ENCODE measurements at regions not wholly inside any gene's neighbourhood (a gene's known extent, or its start where the extent isn't known, plus 50 kb on each side); places are given as distances from the start of the nearest gene placed in this dataset.

GRCh38 chr2:226317970-226318369, 481.6 kb downstream of the IRS1 start:
- no peak overlapping the region for H3K9ac ChIP-seq (ENCODE audit: insufficient read length, low read depth)
- no peaks in the 10 kb centered on the region for H3K36me3 ChIP-seq (ENCODE audit: insufficient read depth, insufficient read length, low read length)
- H3K9me3 ChIP-seq (ENCODE audit: insufficient read depth, low read length): no peaks in the 10 kb centered on the region
- no peaks in the 10 kb centered on the region for H3K27me3 ChIP-seq (ENCODE audit: insufficient read depth, insufficient read length)
- TF ChIP-seq SUZ12 (IDR thresholded peaks at IDR 0.05; ENCODE audit: extremely low read depth, insufficient read depth, insufficient read length) (no peak), ZNF274 (IDR thresholded peaks at IDR 0.05; ENCODE audit: low read depth, low read length) (no peak), YY1 (IDR thresholded peaks at IDR 0.05; ENCODE audit: insufficient read depth, insufficient read length) (no peak)
- DNase-seq (ENCODE audit: low read depth, low spot score): no peak
- H3K4me3 ChIP-seq (ENCODE audit: insufficient read length, low read depth): no peak overlapping the region
- H3K4me1 ChIP-seq (ENCODE audit: insufficient read depth, insufficient read length): no peaks in the 10 kb centered on the region

GRCh38 chr2:226313060-226313459, 486.6 kb downstream of the IRS1 start:
- Histone ChIP-seq H3K9me3 (ENCODE audit: insufficient read depth, low read length) (no peaks in the 10 kb centered on the region), H3K4me1 (ENCODE audit: insufficient read depth, insufficient read length) (no peaks in the 10 kb centered on the region), H3K27me3 (ENCODE audit: insufficient read depth, insufficient read length) (no peaks in the 10 kb centered on the region), H3K4me3 (ENCODE audit: insufficient read length, low read depth) (no peak overlapping the region), H3K36me3 (ENCODE audit: insufficient read depth, insufficient read length, low read length) (no peaks in the 10 kb centered on the region), H3K9ac (ENCODE audit: insufficient read length, low read depth) (no peak overlapping the region)
- no peak for DNase-seq (ENCODE audit: low read depth, low spot score)
- TF ChIP-seq YY1 (IDR thresholded peaks at IDR 0.05; ENCODE audit: insufficient read depth, insufficient read length) (no peak), SUZ12 (IDR thresholded peaks at IDR 0.05; ENCODE audit: extremely low read depth, insufficient read depth, insufficient read length) (no peak), ZNF274 (IDR thresholded peaks at IDR 0.05; ENCODE audit: low read depth, low read length) (no peak)

- Histone ChIP-seq H3K4me1 (ENCODE audit: insufficient read depth, insufficient read length) (no peaks in the 10 kb centered on the region), H3K4me3 (ENCODE audit: insufficient read length, low read depth) (no peak overlapping the region), H3K36me3 (ENCODE audit: insufficient read depth, insufficient read length, low read length) (no peaks in the 10 kb centered on the region), H3K9ac (ENCODE audit: insufficient read length, low read depth) (no peak overlapping the region), H3K9me3 (ENCODE audit: insufficient read depth, low read length) (no peaks in the 10 kb centered on the region), H3K27me3 (ENCODE audit: insufficient read depth, insufficient read length) (no peaks in the 10 kb centered on the region)
- TF ChIP-seq YY1 (IDR thresholded peaks at IDR 0.05; ENCODE audit: insufficient read depth, insufficient read length) (no peak), SUZ12 (IDR thresholded peaks at IDR 0.05; ENCODE audit: extremely low read depth, insufficient read depth, insufficient read length) (no peak), ZNF274 (IDR thresholded peaks at IDR 0.05; ENCODE audit: low read depth, low read length) (no peak)
- DNase-seq (ENCODE audit: low read depth, low spot score): no peak
Observed at GRCh38 chr2:226312155-226312554, 487.5 kb downstream of the IRS1 start.

- Histone ChIP-seq H3K27me3 (ENCODE audit: insufficient read depth, insufficient read length) (no peaks in the 10 kb centered on the region), H3K9ac (ENCODE audit: insufficient read length, low read depth) (no peak overlapping the region), H3K4me1 (ENCODE audit: insufficient read depth, insufficient read length) (no peaks in the 10 kb centered on the region), H3K36me3 (ENCODE audit: insufficient read depth, insufficient read length, low read length) (no peaks in the 10 kb centered on the region), H3K4me3 (ENCODE audit: insufficient read length, low read depth) (no peak overlapping the region), H3K9me3 (ENCODE audit: insufficient read depth, low read length) (no peaks in the 10 kb centered on the region)
- DNase-seq (ENCODE audit: low read depth, low spot score): no peak
- TF ChIP-seq ZNF274 (IDR thresholded peaks at IDR 0.05; ENCODE audit: low read depth, low read length): no peak
- TF ChIP-seq YY1 (IDR thresholded peaks at IDR 0.05; ENCODE audit: insufficient read depth, insufficient read length): no peak
- no peak for TF ChIP-seq SUZ12 (IDR thresholded peaks at IDR 0.05; ENCODE audit: extremely low read depth, insufficient read depth, insufficient read length)
Observed at GRCh38 chr2:226310146-226310545, 489.5 kb downstream of the IRS1 start.

- Histone ChIP-seq H3K4me3 (ENCODE audit: insufficient read length, low read depth) (no peak overlapping the region), H3K9ac (ENCODE audit: insufficient read length, low read depth) (no peak overlapping the region), H3K27me3 (ENCODE audit: insufficient read depth, insufficient read length) (no peaks in the 10 kb centered on the region), H3K9me3 (ENCODE audit: insufficient read depth, low read length) (no peaks in the 10 kb centered on the region), H3K4me1 (ENCODE audit: insufficient read depth, insufficient read length) (no peaks in the 10 kb centered on the region), H3K36me3 (ENCODE audit: insufficient read depth, insufficient read length, low read length) (no peaks in the 10 kb centered on the region)
- DNase-seq (ENCODE audit: low read depth, low spot score): no peak
- TF ChIP-seq YY1 (IDR thresholded peaks at IDR 0.05; ENCODE audit: insufficient read depth, insufficient read length) (no peak), SUZ12 (IDR thresholded peaks at IDR 0.05; ENCODE audit: extremely low read depth, insufficient read depth, insufficient read length) (no peak), ZNF274 (IDR thresholded peaks at IDR 0.05; ENCODE audit: low read depth, low read length) (no peak)
Observed at GRCh38 chr2:226308986-226309385, 490.6 kb downstream of the IRS1 start.

GRCh38 chr2:226308323-226308680, 491.3 kb downstream of the IRS1 start:
- H3K9ac ChIP-seq (ENCODE audit: insufficient read length, low read depth): no peak overlapping the region

GRCh38 chr2:226307487-226308322, 491.9 kb downstream of the IRS1 start:
- no peak for DNase-seq (ENCODE audit: low read depth, low spot score)
- Histone ChIP-seq H3K9ac (ENCODE audit: insufficient read length, low read depth) (no peak overlapping the region), H3K4me3 (ENCODE audit: insufficient read length, low read depth) (no peak overlapping the region), H3K36me3 (ENCODE audit: insufficient read depth, insufficient read length, low read length) (no peaks in the 10 kb centered on the region), H3K27me3 (ENCODE audit: insufficient read depth, insufficient read length) (no peaks in the 10 kb centered on the region), H3K9me3 (ENCODE audit: insufficient read depth, low read length) (no peaks in the 10 kb centered on the region), H3K4me1 (ENCODE audit: insufficient read depth, insufficient read length) (no peaks in the 10 kb centered on the region)
- TF ChIP-seq ZNF274 (IDR thresholded peaks at IDR 0.05; ENCODE audit: low read depth, low read length) (no peak), YY1 (IDR thresholded peaks at IDR 0.05; ENCODE audit: insufficient read depth, insufficient read length) (no peak), SUZ12 (IDR thresholded peaks at IDR 0.05; ENCODE audit: extremely low read depth, insufficient read depth, insufficient read length) (no peak)

More at GRCh38 chr2:226308323-226308680, 491.3 kb downstream of the IRS1 start:
- H3K9me3 ChIP-seq (ENCODE audit: insufficient read depth, low read length): no peaks in the 10 kb centered on the region
- H3K4me3 ChIP-seq (ENCODE audit: insufficient read length, low read depth): no peak overlapping the region
- TF ChIP-seq YY1 (IDR thresholded peaks at IDR 0.05; ENCODE audit: insufficient read depth, insufficient read length) (no peak), SUZ12 (IDR thresholded peaks at IDR 0.05; ENCODE audit: extremely low read depth, insufficient read depth, insufficient read length) (no peak)
- H3K36me3 ChIP-seq (ENCODE audit: insufficient read depth, insufficient read length, low read length): no peaks in the 10 kb centered on the region
- DNase-seq (ENCODE audit: low read depth, low spot score): no peak
- H3K4me1 ChIP-seq (ENCODE audit: insufficient read depth, insufficient read length): no peaks in the 10 kb centered on the region
- H3K27me3 ChIP-seq (ENCODE audit: insufficient read depth, insufficient read length): no peaks in the 10 kb centered on the region
